NCI-H1436 treated with DMSO at 0.1 percent for 48 hours (cell line): ENCODE measurements at regions not wholly inside any gene's neighbourhood (a gene's known extent, or its start where the extent isn't known, plus 50 kb on each side); places are given as distances from the start of the nearest gene placed in this dataset.

Source experiments
- DNase-seq: peaks from one replicate; lab custom pipeline; 2025; lab: John Stamatoyannopoulos, UW

GRCh38 chr7:130966246-130967009 is 232.4 kb upstream of the KLF14 start:
- DNase-seq: no peak

- no peak for DNase-seq
Observed at GRCh38 chr7:130970196-130970595, 236.2 kb upstream of the KLF14 start.

DNA sequence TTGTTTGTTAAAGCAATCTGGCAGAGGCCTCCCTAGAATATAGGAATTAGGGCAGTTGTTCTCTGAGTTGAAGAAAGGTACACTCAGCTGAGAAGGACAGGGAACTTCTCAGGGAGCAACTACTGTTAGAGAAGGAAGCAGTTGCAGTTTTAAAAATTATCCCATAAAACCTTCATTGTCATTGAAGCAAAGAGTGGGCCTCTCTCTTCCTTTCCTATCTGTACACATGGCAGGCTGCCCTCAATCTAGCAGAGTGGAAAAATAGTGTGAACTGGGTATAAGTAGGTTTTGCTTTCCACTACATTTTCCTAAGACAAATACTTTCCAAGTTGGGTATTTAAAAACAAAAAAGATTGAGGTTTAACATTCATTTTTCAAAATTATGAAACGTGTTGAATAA is 236.7 kb upstream of the KLF14 start:
- no peak for DNase-seq

DNA sequence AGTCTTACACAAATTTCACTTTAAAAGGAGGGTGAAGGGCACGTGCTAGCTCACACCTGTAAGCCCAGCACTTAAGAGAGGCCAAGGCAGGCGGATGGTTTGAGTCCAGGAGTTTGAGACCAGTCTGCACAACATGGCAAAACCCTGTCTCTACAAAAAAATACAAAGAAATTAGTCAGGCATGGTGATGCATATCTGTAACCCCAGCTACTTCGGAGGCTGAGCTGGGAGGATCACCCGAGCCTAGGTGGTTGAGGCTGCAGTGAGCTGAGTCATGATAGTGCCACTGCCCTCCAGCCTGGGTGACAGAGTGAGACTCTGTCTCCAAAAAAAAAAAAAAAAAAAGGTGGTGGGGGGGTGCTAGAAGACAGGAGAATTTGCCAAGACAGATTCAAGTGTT is 237.3 kb upstream of the KLF14 start:
- no peak for DNase-seq

DNA sequence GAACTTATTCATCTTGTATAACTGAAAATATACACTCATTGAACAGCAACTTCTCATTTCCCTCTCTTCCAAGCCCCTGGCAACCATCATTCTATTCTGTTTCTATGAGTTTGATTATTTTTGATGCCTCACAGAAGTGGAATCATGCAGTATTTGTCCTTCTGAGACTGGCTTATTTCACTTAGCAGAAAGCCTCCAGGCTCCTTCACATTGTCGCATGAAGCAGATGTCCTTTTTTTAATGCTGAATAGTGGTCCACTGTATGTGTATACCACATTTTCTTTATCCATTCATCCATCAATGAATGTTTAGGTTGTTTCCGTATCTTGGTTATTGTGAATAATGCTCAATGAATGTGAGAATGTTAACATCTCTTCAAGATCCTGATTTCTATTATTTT is 238.2 kb upstream of the KLF14 start:
- DNase-seq: no peak

- no peak for DNase-seq
Observed at GRCh38 chr7:130973637-130974036, 239.6 kb upstream of the KLF14 start.

GRCh38 chr7:130974169-130974568 is 240.2 kb upstream of the KLF14 start:
- no peak for DNase-seq

DNA sequence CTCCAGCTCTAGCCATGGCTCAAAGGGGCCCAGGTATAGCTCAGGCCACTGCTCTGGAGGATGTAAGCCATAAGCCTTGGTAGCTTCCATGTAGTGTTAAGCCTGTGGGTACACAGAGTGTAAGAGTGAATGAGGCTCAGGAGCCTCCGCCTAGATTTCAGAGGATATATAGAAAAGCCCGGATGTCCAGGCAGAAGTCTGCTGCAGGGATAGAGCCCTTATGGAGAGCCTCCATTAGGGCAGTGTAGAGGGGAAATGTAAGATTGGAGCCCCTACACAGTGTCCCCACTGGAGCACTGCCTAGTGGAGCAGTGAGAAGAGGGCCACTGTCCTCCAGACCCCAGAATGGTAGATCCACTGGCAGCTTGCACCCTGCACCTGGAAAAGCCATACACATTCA is 240.8 kb upstream of the KLF14 start:
- DNase-seq: no peak

GRCh38 chr7:130975731-130976130 is 241.7 kb upstream of the KLF14 start:
- no peak for DNase-seq

DNA sequence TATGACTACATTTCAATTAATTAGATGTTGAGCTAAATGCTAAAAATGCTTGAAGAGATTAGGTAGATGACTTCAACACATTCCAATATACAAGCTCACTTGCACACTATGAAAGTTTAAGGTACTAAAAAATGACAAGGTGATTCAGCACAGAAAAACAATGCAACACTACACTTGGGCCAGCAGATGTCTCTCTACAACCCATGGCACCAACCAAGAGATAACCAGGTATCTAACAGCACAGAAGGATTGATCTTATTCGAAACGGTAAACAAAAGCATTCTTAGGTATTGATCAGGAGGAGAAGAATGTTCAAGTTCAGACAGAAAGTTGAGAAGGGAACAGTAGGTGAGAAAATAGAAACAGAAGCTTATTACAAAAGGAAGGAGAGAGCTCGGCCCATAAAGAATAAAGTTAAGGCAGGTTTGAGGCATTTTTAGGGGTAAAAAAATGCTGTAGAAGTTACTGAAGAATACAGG is 248.2 kb upstream of the KLF14 start:
- DNase-seq: no peak

DNA sequence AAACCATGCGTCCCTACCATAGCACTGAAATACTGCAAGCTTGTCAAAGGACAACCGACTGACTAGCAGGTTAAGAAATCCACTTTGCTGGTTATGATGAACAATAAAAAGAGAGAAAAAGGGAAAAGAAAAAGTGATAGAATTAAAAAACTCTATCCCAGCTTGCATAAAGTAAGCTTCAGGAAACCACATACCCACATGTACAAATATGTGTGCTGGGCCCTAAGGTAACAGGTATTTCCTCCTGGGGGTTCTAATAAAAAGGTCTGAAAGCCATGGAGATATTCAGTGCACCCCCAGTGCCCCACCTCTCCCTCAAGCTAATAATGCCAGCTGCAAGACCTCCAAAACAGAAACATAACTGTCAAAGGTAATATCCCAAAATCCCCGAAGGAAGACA is 248.6 kb upstream of the KLF14 start:
- no peak for DNase-seq

DNA sequence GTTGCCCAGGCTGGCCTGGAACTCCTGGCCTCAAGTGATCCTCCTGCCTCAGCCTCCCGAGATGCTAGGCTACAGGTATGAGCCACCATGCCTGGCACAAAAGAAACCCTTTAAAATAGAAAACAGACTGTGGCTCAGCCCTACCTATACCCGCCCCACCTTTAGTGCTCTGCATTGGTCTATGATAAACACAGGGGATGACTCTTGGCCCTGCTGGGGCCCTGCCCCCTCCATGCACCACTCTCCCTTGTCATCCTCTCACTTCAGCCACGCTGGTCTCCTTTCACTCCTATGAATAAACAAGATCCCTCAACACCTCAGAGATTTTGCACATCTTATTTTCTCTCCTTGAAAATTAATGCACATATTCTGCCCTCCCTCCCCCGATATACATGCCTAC is 251.4 kb upstream of the KLF14 start:
- DNase-seq: no peak

- no peak for DNase-seq
Observed at GRCh38 chr7:130986261-130986690, 252.3 kb upstream of the KLF14 start.

DNA sequence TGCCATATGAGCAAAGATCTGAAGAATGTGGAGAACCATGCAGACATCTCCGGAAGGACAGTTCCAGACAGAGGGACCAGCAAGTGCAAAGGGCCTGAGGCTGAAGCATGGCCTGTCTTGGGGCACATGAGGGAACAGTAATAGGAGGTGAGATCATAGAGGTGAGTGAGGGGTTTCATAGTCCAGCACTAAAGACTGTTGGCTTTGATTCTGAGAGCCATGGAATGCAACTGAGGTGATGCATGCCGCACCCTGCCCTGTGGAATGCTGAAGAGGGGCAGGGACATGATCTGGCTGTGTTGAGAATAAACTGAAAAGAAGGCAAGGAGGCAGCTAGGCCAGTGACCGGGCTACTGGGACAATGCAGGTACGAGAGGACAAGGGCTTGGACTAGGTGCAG is 253.1 kb upstream of the KLF14 start:
- DNase-seq: no peak

- DNase-seq: no peak
Observed at GRCh38 chr7:130988443-130988842, 254.4 kb upstream of the KLF14 start.

DNA sequence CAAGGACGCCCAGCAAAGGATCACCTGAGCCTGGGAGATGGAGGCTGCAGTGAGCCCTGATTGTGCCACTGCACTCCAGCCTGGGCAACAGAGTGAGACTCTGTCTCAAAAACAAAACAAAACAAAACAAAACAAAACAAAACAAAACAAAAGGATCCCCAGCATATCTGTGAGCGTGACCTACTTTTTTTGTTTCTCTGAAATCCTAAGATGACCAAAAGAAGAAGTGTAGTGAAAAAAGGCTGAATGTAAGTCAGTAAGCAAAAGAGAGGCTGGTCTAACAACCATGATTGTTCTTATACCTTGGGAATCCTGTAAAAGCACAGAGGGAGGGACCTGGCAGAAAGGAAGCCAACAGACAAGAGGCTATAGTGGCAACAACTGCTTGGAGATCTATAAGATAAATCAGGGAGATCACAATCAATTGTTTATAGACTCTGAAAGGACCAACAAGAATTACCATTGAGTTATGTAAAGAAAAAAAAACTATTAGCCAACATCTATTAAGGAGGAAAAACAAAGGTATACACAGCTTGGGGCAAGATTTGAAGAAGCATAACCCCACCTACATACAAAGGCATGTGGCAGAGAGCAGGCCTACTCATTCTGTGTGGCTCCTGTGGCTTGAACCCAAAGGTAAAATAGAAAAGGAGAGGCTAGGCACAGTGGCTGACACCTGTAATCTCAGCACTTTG is 255.2 kb upstream of the KLF14 start:
- no peak for DNase-seq

DNA sequence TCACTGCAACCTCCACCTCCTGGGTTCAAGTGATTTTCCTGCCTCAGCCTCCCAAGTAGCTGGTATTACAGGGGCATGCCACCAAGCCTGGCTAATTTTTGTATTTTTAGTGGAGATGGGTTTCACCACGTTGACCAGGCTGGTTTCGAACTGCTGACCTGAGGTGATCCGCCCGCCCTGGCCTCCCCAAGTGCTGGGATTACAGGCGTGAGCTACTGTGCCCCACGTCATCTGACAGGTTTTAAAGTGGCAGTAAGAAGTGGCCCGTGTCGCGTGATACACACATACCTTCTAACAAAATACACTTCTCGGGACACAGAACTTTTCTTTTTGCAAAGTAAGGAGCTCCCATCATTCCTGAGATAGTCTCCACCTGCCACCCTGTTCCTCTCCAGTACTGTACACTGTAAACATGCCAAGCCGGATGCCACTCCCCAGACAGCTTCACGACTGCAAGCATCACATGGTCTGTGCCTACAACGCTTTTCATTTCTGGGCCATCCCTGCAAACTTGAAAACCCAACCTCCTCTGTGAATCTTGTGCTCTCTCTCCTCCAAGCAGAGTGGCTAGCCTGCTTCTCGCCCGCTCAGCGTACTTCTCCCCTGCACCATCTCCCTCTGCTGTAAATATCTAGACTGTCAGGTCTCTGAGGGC is 256.3 kb upstream of the KLF14 start:
- no peak for DNase-seq

GRCh38 chr7:130993671-130994365 is 259.8 kb upstream of the KLF14 start:
- DNase-seq: no peak

- no peak for DNase-seq
Observed at GRCh38 chr7:130994378-130995115, 260.5 kb upstream of the KLF14 start.

GRCh38 chr7:130995252-130996081 is 261.5 kb upstream of the KLF14 start:
- DNase-seq: no peak
